Lower leg skin (tissue), 3 donors: ENCODE measurements at regions not wholly inside any gene's neighbourhood (a gene's known extent, or its start where the extent isn't known, plus 50 kb on each side); places are given as distances from the start of the nearest gene placed in this dataset.

ENCODE experiments used
- CTCF ChIP-seq, 3 donors: fragments of 450-650 bp; IDR thresholded peaks; one replicate each; pipeline ENCODE4 v1.5.1; 2016; ENCODE audit warnings: antibody characterized with exemption in 3 of 3, mild to moderate bottlenecking in 3 of 3, moderate library complexity in 2 of 3
- POLR2A ChIP-seq, 2 donors: fragments of 450-650 bp; IDR thresholded peaks; one replicate each; pipeline ENCODE4 v1.6.1; 2016 to 2017; ENCODE audit warnings: antibody characterized with exemption in 2 of 2, mild to moderate bottlenecking in 1 of 2, moderate library complexity in 1 of 2

- TF ChIP-seq POLR2A (IDR thresholded peaks at IDR 0.05) (no peak), CTCF (IDR thresholded peaks at IDR 0.05) (no peak)
Observed at GRCh38 chr13:74623761-74624160, 489.6 kb upstream of the KLF12 start.
